ENCODE measurements at regions not wholly inside any gene's neighbourhood (a gene's known extent, or its start where the extent isn't known, plus 50 kb on each side); places are given as distances from the start of the nearest gene placed in this dataset.

- TF ChIP-seq, protein P1, sequence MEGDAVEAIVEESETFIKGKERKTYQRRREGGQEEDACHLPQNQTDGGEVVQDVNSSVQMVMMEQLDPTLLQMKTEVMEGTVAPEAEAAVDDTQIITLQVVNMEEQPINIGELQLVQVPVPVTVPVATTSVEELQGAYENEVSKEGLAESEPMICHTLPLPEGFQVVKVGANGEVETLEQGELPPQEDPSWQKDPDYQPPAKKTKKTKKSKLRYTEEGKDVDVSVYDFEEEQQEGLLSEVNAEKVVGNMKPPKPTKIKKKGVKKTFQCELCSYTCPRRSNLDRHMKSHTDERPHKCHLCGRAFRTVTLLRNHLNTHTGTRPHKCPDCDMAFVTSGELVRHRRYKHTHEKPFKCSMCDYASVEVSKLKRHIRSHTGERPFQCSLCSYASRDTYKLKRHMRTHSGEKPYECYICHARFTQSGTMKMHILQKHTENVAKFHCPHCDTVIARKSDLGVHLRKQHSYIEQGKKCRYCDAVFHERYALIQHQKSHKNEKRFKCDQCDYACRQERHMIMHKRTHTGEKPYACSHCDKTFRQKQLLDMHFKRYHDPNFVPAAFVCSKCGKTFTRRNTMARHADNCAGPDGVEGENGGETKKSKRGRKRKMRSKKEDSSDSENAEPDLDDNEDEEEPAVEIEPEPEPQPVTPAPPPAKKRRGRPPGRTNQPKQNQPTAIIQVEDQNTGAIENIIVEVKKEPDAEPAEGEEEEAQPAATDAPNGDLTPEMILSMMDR (IDR thresholded peaks at IDR 0.05), result no peak
- TF ChIP-seq FOXJ3 (CRISPR knock-in tag; IDR thresholded peaks at IDR 0.05; ENCODE audit: borderline replicate concordance) (no peak), ETV6 (CRISPR knock-in tag; IDR thresholded peaks at IDR 0.05) (no peak), MYBL2 (CRISPR knock-in tag; IDR thresholded peaks at IDR 0.05) (no peak), TEAD1 (CRISPR knock-in tag; IDR thresholded peaks at IDR 0.05) (no peak), OVOL2 (CRISPR knock-in tag; IDR thresholded peaks at IDR 0.05; ENCODE audit: borderline replicate concordance) (no peak), JUN (CRISPR knock-in tag; IDR thresholded peaks at IDR 0.05) (no peak), STAT6 (CRISPR knock-in tag; conservative IDR thresholded peaks at IDR 0.05; ENCODE audit: low read depth) (no peak), CREB1 (CRISPR knock-in tag; IDR thresholded peaks at IDR 0.05) (no peak), CBFB (CRISPR knock-in tag; IDR thresholded peaks at IDR 0.05; ENCODE audit: low read depth) (no peak), ZNF121 (CRISPR knock-in tag; IDR thresholded peaks at IDR 0.05) (no peak)
- TF ChIP-seq, protein P2, sequence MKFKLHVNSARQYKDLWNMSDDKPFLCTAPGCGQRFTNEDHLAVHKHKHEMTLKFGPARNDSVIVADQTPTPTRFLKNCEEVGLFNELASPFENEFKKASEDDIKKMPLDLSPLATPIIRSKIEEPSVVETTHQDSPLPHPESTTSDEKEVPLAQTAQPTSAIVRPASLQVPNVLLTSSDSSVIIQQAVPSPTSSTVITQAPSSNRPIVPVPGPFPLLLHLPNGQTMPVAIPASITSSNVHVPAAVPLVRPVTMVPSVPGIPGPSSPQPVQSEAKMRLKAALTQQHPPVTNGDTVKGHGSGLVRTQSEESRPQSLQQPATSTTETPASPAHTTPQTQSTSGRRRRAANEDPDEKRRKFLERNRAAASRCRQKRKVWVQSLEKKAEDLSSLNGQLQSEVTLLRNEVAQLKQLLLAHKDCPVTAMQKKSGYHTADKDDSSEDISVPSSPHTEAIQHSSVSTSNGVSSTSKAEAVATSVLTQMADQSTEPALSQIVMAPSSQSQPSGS (CRISPR knock-in tag; IDR thresholded peaks at IDR 0.05; ENCODE audit: borderline replicate concordance, low read depth), result no peak
- TF ChIP-seq, protein P3, sequence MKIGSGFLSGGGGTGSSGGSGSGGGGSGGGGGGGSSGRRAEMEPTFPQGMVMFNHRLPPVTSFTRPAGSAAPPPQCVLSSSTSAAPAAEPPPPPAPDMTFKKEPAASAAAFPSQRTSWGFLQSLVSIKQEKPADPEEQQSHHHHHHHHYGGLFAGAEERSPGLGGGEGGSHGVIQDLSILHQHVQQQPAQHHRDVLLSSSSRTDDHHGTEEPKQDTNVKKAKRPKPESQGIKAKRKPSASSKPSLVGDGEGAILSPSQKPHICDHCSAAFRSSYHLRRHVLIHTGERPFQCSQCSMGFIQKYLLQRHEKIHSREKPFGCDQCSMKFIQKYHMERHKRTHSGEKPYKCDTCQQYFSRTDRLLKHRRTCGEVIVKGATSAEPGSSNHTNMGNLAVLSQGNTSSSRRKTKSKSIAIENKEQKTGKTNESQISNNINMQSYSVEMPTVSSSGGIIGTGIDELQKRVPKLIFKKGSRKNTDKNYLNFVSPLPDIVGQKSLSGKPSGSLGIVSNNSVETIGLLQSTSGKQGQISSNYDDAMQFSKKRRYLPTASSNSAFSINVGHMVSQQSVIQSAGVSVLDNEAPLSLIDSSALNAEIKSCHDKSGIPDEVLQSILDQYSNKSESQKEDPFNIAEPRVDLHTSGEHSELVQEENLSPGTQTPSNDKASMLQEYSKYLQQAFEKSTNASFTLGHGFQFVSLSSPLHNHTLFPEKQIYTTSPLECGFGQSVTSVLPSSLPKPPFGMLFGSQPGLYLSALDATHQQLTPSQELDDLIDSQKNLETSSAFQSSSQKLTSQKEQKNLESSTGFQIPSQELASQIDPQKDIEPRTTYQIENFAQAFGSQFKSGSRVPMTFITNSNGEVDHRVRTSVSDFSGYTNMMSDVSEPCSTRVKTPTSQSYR (CRISPR knock-in tag; IDR thresholded peaks at IDR 0.05), result no peak
These were observed 250.7 kb downstream of the MAF start for GRCh38 chr16:79349803-79350202.
